ENCODE measurements at regions not wholly inside any gene's neighbourhood (a gene's known extent, or its start where the extent isn't known, plus 50 kb on each side); places are given as distances from the start of the nearest gene placed in this dataset.

DNA sequence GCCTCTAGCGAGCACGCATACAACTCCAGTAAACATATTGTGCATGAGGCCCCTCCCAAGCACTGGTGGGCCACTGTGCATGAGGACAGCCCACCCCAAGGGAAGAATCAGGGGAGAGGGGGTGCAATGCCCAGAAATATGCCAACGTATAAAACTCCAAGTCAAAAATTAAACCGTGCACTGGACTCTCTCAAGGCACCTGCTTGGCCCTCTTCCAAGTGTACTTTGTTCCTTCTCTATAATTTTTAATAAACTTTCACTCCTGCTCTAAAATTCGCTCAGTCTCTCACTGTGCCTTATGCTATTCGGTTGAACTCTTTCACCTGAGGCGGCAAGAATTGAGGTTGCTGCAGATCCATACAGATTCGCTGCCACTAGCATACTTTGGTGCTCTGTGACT lies 465.3 kb upstream of the TENM4 start:
- H3K4me3 ChIP-seq (ENCODE audit: low read length in 3 of 3) = no peak overlapping the region
- no peak overlapping the region for H3K27ac ChIP-seq (ENCODE audit: low read depth, low read length)
- H3K27me3 ChIP-seq (ENCODE audit: control insufficient read depth in 3 of 3, insufficient read depth in 3 of 3, low read length in 3 of 3) = no peaks in the 10 kb centered on the region
- H3K9me3 ChIP-seq (ENCODE audit: control insufficient read depth in 3 of 3, low read length in 3 of 3) = peaks cover 0 to 2% (median 2%) of the 10 kb centered on the region in 3 donors
- H3K4me1 ChIP-seq (ENCODE audit: control insufficient read depth in 3 of 3, insufficient read depth in 3 of 3, low read length in 3 of 3) = no peaks in the 10 kb centered on the region
- H3K9ac ChIP-seq (ENCODE audit: low read depth in 1 of 3, low read length in 3 of 3) = no peak overlapping the region
- no peaks in the 10 kb centered on the region for H3K36me3 ChIP-seq (ENCODE audit: control insufficient read depth in 3 of 3, insufficient read depth in 3 of 3, low read length in 3 of 3)

DNA sequence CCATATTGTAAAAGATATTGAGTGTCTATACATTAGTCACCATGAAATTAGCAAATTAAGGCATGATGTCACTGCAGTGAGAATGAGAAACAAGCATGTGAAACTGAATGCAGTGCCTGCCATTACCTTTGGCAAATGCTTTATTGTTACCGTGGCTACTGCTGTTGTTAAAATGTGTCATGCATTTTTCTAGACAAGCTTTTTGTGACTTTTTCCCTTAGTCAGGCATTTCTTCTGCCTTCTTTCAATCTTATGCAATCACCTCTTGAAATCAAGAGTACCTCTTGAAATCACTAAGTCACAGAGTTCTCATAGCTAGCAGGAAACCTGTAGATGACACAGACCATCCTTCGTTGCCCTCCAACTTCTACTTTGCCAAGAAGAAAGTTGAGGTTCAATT lies 461.7 kb upstream of the TENM4 start:
- no peaks in the 10 kb centered on the region for H3K9me3 ChIP-seq (ENCODE audit: control insufficient read depth in 3 of 3, low read length in 3 of 3)
- H3K9ac ChIP-seq (ENCODE audit: low read depth in 1 of 3, low read length in 3 of 3) = no peak overlapping the region
- H3K36me3 ChIP-seq (ENCODE audit: control insufficient read depth in 3 of 3, insufficient read depth in 3 of 3, low read length in 3 of 3) = no peaks in the 10 kb centered on the region
- no peak overlapping the region for H3K4me3 ChIP-seq (ENCODE audit: low read length in 3 of 3)
- H3K27ac ChIP-seq (ENCODE audit: low read depth, low read length) = no peak overlapping the region
- no peaks in the 10 kb centered on the region for H3K4me1 ChIP-seq (ENCODE audit: control insufficient read depth in 3 of 3, insufficient read depth in 3 of 3, low read length in 3 of 3)
- no peaks in the 10 kb centered on the region for H3K27me3 ChIP-seq (ENCODE audit: control insufficient read depth in 3 of 3, insufficient read depth in 3 of 3, low read length in 3 of 3)

DNA sequence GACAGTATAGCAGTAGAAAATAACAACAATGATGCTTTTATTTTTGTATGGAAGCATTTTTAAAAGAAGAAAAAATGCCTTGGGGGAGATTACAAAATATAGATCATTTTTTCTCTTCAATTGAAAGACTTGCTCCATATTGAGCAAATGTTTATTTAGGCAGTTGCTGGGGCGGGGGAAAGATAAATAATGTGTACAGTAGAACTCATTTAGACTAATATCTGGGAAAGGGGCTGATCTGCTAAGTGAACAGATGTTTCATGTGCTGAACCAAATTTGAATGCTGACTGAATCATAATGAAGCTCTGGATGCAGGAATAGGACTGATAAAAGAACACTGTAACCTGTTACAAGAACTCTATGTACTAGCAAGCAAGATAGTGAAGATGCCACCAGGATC lies 457.1 kb upstream of the TENM4 start:
- no peaks in the 10 kb centered on the region for H3K27me3 ChIP-seq (ENCODE audit: control insufficient read depth in 3 of 3, insufficient read depth in 3 of 3, low read length in 3 of 3)
- no peak overlapping the region for H3K27ac ChIP-seq (ENCODE audit: low read depth, low read length)
- no peak overlapping the region for H3K4me3 ChIP-seq (ENCODE audit: low read length in 3 of 3)
- H3K9me3 ChIP-seq (ENCODE audit: control insufficient read depth in 3 of 3, low read length in 3 of 3) = no peaks in the 10 kb centered on the region
- H3K9ac ChIP-seq (ENCODE audit: low read depth in 1 of 3, low read length in 3 of 3) = no peak overlapping the region
- no peaks in the 10 kb centered on the region for H3K36me3 ChIP-seq (ENCODE audit: control insufficient read depth in 3 of 3, insufficient read depth in 3 of 3, low read length in 3 of 3)
- H3K4me1 ChIP-seq (ENCODE audit: control insufficient read depth in 3 of 3, insufficient read depth in 3 of 3, low read length in 3 of 3) = no peaks in the 10 kb centered on the region

DNA sequence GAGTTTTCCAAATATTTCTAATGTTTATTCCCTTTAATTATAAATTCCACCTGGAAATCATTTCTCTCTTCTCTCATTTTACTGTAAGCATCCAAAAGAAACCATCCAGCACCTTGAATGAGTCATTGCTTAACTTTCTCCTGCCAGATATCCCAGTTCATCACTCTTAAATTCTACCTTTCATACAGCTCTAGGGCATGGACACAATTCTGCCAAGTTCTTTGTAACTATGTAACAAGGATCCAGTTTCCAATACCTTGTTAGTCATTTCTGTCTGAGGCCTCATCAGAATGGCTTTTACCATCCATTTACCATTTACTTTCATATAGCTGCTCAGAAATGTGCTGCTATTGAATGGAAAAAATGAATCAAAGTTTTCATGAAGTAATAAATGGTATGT lies 455.4 kb upstream of the TENM4 start:
- no peak overlapping the region for H3K4me3 ChIP-seq (ENCODE audit: low read length in 3 of 3)
- no peaks in the 10 kb centered on the region for H3K9me3 ChIP-seq (ENCODE audit: control insufficient read depth in 3 of 3, low read length in 3 of 3)
- no peak overlapping the region for H3K27ac ChIP-seq (ENCODE audit: low read depth, low read length)
- no peaks in the 10 kb centered on the region for H3K36me3 ChIP-seq (ENCODE audit: control insufficient read depth in 3 of 3, insufficient read depth in 3 of 3, low read length in 3 of 3)
- H3K27me3 ChIP-seq (ENCODE audit: control insufficient read depth in 3 of 3, insufficient read depth in 3 of 3, low read length in 3 of 3) = no peaks in the 10 kb centered on the region
- H3K4me1 ChIP-seq (ENCODE audit: control insufficient read depth in 3 of 3, insufficient read depth in 3 of 3, low read length in 3 of 3) = no peaks in the 10 kb centered on the region
- H3K9ac ChIP-seq (ENCODE audit: low read depth in 1 of 3, low read length in 3 of 3) = no peak overlapping the region

DNA sequence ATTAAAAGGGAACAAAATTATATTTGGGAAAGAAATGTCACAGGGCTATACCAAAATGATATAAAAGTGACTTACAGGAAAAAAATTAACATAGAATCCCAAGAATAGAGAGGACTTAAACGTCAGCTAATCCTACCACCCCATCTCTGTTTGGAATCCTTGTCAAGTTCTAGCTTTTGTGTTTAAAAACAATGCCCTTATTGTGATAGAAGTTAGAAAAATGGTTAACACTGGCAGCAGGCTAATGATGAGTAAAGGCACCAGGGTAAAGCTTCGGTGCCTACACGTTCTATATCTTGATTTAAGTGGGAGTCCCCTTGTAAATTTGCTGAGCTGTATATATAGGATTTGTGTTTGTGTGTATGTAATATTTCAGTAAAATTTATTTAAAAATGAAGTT lies 453.3 kb upstream of the TENM4 start:
- H3K36me3 ChIP-seq (ENCODE audit: control insufficient read depth in 3 of 3, insufficient read depth in 3 of 3, low read length in 3 of 3) = no peaks in the 10 kb centered on the region
- no peaks in the 10 kb centered on the region for H3K9me3 ChIP-seq (ENCODE audit: control insufficient read depth in 3 of 3, low read length in 3 of 3)
- H3K27ac ChIP-seq (ENCODE audit: low read depth, low read length) = no peak overlapping the region
- no peak overlapping the region for H3K4me3 ChIP-seq (ENCODE audit: low read length in 3 of 3)
- H3K4me1 ChIP-seq (ENCODE audit: control insufficient read depth in 3 of 3, insufficient read depth in 3 of 3, low read length in 3 of 3) = no peaks in the 10 kb centered on the region
- H3K27me3 ChIP-seq (ENCODE audit: control insufficient read depth in 3 of 3, insufficient read depth in 3 of 3, low read length in 3 of 3) = no peaks in the 10 kb centered on the region
- no peak overlapping the region for H3K9ac ChIP-seq (ENCODE audit: low read depth in 1 of 3, low read length in 3 of 3)

DNA sequence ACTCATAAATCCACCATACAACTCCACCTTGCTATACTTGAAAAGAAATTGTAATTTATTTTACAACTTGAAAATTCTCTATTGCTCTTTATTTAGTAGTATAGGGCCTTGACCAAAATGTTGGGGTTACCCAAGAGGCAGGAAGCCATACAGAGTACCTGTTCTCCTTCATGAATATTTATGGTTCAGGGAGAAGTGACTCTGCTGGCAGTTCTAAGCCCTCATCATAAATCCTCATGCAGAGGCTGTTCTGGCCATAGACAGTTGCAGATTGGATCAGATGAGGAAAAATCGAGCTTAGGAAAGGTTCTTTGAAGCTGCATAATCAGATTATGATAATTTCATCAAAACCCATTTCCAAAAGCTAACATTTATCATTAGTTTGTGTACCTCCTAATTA lies 449.4 kb upstream of the TENM4 start:
- Histone ChIP-seq H3K4me1 (ENCODE audit: control insufficient read depth in 3 of 3, insufficient read depth in 3 of 3, low read length in 3 of 3) (no peaks in the 10 kb centered on the region), H3K27me3 (ENCODE audit: control insufficient read depth in 3 of 3, insufficient read depth in 3 of 3, low read length in 3 of 3) (no peaks in the 10 kb centered on the region), H3K4me3 (ENCODE audit: low read length in 3 of 3) (no peak overlapping the region), H3K9ac (ENCODE audit: low read depth in 1 of 3, low read length in 3 of 3) (no peak overlapping the region), H3K9me3 (ENCODE audit: control insufficient read depth in 3 of 3, low read length in 3 of 3) (no peaks in the 10 kb centered on the region), H3K27ac (ENCODE audit: low read depth, low read length) (no peak overlapping the region), H3K36me3 (ENCODE audit: control insufficient read depth in 3 of 3, insufficient read depth in 3 of 3, low read length in 3 of 3) (no peaks in the 10 kb centered on the region)

DNA sequence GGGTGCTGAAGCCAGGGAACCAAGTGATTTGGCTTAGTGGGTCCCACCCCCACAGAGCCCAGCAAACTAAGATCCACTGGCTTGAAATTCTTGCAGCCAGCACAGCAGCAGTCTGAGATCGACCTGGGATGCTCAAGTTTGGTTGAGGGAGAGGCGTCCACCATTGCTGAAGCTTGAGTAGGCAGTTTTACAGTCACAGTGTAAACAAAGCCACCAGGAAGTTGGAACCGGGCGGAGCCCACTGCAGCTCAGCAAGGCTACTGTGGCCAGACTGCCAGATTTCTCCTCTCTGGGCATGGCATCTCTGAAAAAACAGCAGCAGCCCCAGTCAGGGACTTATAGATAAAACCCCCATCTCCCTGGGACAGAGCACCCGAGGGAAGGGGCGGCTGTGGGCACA lies 424.1 kb upstream of the TENM4 start:
- Histone ChIP-seq H3K27me3 (ENCODE audit: control insufficient read depth in 3 of 3, insufficient read depth in 3 of 3, low read length in 3 of 3) (no peaks in the 10 kb centered on the region), H3K4me1 (ENCODE audit: control insufficient read depth in 3 of 3, insufficient read depth in 3 of 3, low read length in 3 of 3) (no peaks in the 10 kb centered on the region), H3K9ac (ENCODE audit: low read depth in 1 of 3, low read length in 3 of 3) (no peak overlapping the region), H3K27ac (ENCODE audit: low read depth, low read length) (no peak overlapping the region), H3K4me3 (ENCODE audit: low read length in 3 of 3) (no peak overlapping the region), H3K36me3 (ENCODE audit: control insufficient read depth in 3 of 3, insufficient read depth in 3 of 3, low read length in 3 of 3) (no peaks in the 10 kb centered on the region), H3K9me3 (ENCODE audit: control insufficient read depth in 3 of 3, low read length in 3 of 3) (peaks cover 0 to 3% (median 0%) of the 10 kb centered on the region in 3 donors)

DNA sequence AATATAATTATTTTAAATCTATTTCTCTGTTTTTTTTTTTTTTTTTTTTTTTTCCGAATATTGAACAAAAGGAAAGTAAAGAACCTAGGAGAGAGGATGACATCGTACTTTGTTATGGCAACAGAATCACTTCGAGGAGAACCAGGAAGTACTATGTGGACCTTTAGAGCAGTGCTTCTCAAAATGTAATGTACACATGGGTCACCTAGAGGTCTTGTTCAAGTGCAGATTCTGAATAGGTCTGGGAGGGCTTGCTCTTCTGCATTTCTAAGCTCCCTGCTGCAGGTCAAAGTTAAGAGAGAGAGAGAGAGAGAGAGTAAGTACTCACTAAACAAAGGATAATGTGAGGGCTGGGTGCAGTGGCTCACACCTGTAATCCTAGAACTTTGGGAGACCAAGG lies 419.5 kb upstream of the TENM4 start:
- no peak overlapping the region for H3K27ac ChIP-seq (ENCODE audit: low read depth, low read length)
- H3K9ac ChIP-seq (ENCODE audit: low read depth in 1 of 3, low read length in 3 of 3) = no peak overlapping the region
- no peaks in the 10 kb centered on the region for H3K36me3 ChIP-seq (ENCODE audit: control insufficient read depth in 3 of 3, insufficient read depth in 3 of 3, low read length in 3 of 3)
- no peaks in the 10 kb centered on the region for H3K4me1 ChIP-seq (ENCODE audit: control insufficient read depth in 3 of 3, insufficient read depth in 3 of 3, low read length in 3 of 3)
- H3K27me3 ChIP-seq (ENCODE audit: control insufficient read depth in 3 of 3, insufficient read depth in 3 of 3, low read length in 3 of 3) = no peaks in the 10 kb centered on the region
- no peaks in the 10 kb centered on the region for H3K9me3 ChIP-seq (ENCODE audit: control insufficient read depth in 3 of 3, low read length in 3 of 3)
- H3K4me3 ChIP-seq (ENCODE audit: low read length in 3 of 3) = no peak overlapping the region

DNA sequence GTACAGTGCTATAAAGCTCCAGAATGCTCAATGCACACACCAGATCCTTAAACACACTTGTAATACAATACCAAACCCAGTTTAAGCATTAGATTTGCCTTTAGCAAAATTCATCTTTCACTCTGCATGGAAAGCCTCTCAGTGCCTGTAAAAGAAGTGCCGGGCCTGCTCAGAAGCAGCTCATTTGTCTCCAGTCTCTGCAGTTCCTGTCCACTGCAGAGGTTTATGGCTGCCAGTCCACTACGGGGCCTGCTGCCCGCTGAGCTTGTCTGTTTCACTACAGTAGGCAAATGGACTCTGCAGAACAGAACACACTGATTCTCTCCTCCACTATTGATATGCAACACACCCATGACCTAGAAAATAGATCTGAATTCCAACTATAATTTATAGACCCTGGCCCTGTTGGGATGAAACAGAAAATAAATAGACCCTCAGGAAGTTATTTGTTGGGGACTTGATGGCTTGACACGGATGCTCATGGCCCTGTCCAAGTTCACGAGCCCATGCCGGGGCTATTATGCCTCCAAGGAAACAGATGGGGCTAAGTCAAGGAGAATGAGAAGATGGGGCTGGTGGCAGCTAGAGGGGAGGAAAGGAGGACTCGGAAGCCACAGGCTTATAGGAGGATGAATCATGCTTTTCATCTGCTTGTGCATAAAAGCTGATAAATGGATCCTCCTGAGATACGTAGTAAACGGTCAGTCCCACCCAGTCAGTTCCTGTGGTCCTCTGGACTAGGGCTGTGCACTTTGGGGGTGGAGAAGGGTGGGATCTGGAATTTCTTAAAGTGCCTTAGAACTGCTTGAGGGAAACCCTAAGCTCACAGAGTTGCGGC lies 416.8 kb upstream of the TENM4 start:
- Histone ChIP-seq H3K4me3 (ENCODE audit: low read length in 3 of 3) (no peak overlapping the region), H3K27me3 (ENCODE audit: control insufficient read depth in 3 of 3, insufficient read depth in 3 of 3, low read length in 3 of 3) (no peaks in the 10 kb centered on the region), H3K4me1 (ENCODE audit: control insufficient read depth in 3 of 3, insufficient read depth in 3 of 3, low read length in 3 of 3) (no peaks in the 10 kb centered on the region), H3K9ac (ENCODE audit: low read depth in 1 of 3, low read length in 3 of 3) (no peak overlapping the region), H3K9me3 (ENCODE audit: control insufficient read depth in 3 of 3, low read length in 3 of 3) (no peaks in the 10 kb centered on the region), H3K27ac (ENCODE audit: low read depth, low read length) (no peak overlapping the region), H3K36me3 (ENCODE audit: control insufficient read depth in 3 of 3, insufficient read depth in 3 of 3, low read length in 3 of 3) (no peaks in the 10 kb centered on the region)

DNA sequence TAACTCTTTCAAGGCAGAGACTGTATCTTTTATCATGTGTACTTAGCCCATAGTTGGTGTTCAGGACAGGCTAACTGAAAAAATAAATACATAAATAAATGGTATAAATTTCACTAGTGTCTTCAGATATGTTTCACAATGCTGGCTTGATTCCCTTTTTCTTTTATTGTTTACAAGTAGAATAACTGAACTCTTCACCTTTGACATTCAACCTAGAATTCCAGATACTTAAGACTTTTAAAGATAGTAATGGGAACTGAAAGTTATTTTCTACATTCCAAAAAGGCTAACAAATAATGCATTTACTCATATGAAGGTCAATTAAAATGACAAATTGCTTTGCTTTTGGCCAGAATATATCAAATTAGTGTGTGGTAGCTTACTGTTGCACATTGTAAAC lies 411.3 kb upstream of the TENM4 start:
- Histone ChIP-seq H3K4me1 (ENCODE audit: control insufficient read depth in 3 of 3, insufficient read depth in 3 of 3, low read length in 3 of 3) (no peaks in the 10 kb centered on the region), H3K9me3 (ENCODE audit: control insufficient read depth in 3 of 3, low read length in 3 of 3) (no peaks in the 10 kb centered on the region), H3K4me3 (ENCODE audit: low read length in 3 of 3) (no peak overlapping the region), H3K27me3 (ENCODE audit: control insufficient read depth in 3 of 3, insufficient read depth in 3 of 3, low read length in 3 of 3) (no peaks in the 10 kb centered on the region), H3K9ac (ENCODE audit: low read depth in 1 of 3, low read length in 3 of 3) (no peak overlapping the region), H3K36me3 (ENCODE audit: control insufficient read depth in 3 of 3, insufficient read depth in 3 of 3, low read length in 3 of 3) (no peaks in the 10 kb centered on the region), H3K27ac (ENCODE audit: low read depth, low read length) (no peak overlapping the region)
